Progenitor cell of endocrine pancreas (in vitro differentiated cells): ENCODE measurements at regions not wholly inside any gene's neighbourhood (a gene's known extent, or its start where the extent isn't known, plus 50 kb on each side); places are given as distances from the start of the nearest gene placed in this dataset.

ENCODE experiments used
- DNase-seq: peaks from one replicate; pipeline ENCODE4 v3.0.0; 2021; ENCODE audit warnings: low spot score; ENCODE audit not compliant: unreplicated experiment
- H3K27ac Mint-ChIP-seq: 2 replicates; pipeline ENCODE4 v1.8.0; 2021; ENCODE audit warnings: mild to moderate bottlenecking, moderate library complexity, mixed read lengths
- H3K27me3 Mint-ChIP-seq: 2 replicates; pipeline ENCODE4 v1.8.0; 2021; ENCODE audit warnings: mixed read lengths
- H3K36me3 Mint-ChIP-seq: 2 replicates; pipeline ENCODE4 v1.8.0; 2022; ENCODE audit warnings: mixed read lengths; ENCODE audit not compliant: insufficient read depth
- H3K4me1 Mint-ChIP-seq: 2 replicates; pipeline ENCODE4 v1.8.0; 2021; ENCODE audit warnings: low read depth, mixed read lengths
- H3K4me3 Mint-ChIP-seq: 2 replicates; pipeline ENCODE4 v1.8.0; 2021; ENCODE audit warnings: low read depth, mild to moderate bottlenecking, moderate library complexity, mixed read lengths
- H3K9me3 Mint-ChIP-seq: 2 replicates; pipeline ENCODE4 v1.8.0; 2021; ENCODE audit warnings: low read depth, mixed read lengths
- CTCF ChIP-seq: fragments of 200-600 bp; sonication (generic); IDR thresholded peaks from one replicate; pipeline ENCODE4 v1.5.0; 2021; ENCODE audit warnings: antibody characterized with exemption, mild to moderate bottlenecking; ENCODE audit not compliant: unreplicated experiment

- no peak for DNase-seq
- no peak for TF ChIP-seq CTCF
- H3K4me3 Mint-ChIP-seq: no peak overlapping the region
- H3K4me1 Mint-ChIP-seq: peaks cover 5% of the 10 kb centered on the region
- H3K27ac Mint-ChIP-seq: no peak overlapping the region
- H3K9me3 Mint-ChIP-seq: no peaks in the 10 kb centered on the region
- H3K36me3 Mint-ChIP-seq: no peaks in the 10 kb centered on the region
- peaks cover 52% of the 10 kb centered on the region for H3K27me3 Mint-ChIP-seq
Observed at GRCh38 chr20:60558486-60558885, 600.3 kb downstream of the CDH26 start.

GRCh38 chr20:60559462-60559861, 601.2 kb downstream of the CDH26 start:
- Mint-ChIP-seq H3K9me3 (no peaks in the 10 kb centered on the region), H3K27me3 (peaks cover 52% of the 10 kb centered on the region)
- DNase-seq: no peak

GRCh38 chr20:60561052-60561451, 602.8 kb downstream of the CDH26 start:
- Mint-ChIP-seq H3K27ac (no peak overlapping the region), H3K4me3 (no peak overlapping the region), H3K27me3 (peaks cover 49% of the 10 kb centered on the region), H3K36me3 (no peaks in the 10 kb centered on the region), H3K4me1 (peaks cover 6% of the 10 kb centered on the region), H3K9me3 (no peaks in the 10 kb centered on the region)
- no peak for DNase-seq
- TF ChIP-seq CTCF: no peak

More at GRCh38 chr20:60559462-60559861, 601.2 kb downstream of the CDH26 start:
- H3K4me1 Mint-ChIP-seq: peaks cover 6% of the 10 kb centered on the region
- no peak overlapping the region for H3K4me3 Mint-ChIP-seq
- TF ChIP-seq CTCF: no peak
- H3K36me3 Mint-ChIP-seq: no peaks in the 10 kb centered on the region
- H3K27ac Mint-ChIP-seq: no peak overlapping the region

GRCh38 chr20:60565083-60565482, 606.9 kb downstream of the CDH26 start:
- H3K27ac Mint-ChIP-seq: no peak overlapping the region
- TF ChIP-seq CTCF: no peak
- no peak overlapping the region for H3K4me3 Mint-ChIP-seq
- no peaks in the 10 kb centered on the region for H3K36me3 Mint-ChIP-seq
- peaks cover 1% of the 10 kb centered on the region for H3K4me1 Mint-ChIP-seq
- peaks cover 33% of the 10 kb centered on the region for H3K27me3 Mint-ChIP-seq
- no peaks in the 10 kb centered on the region for H3K9me3 Mint-ChIP-seq
- no peak for DNase-seq

- no peaks in the 10 kb centered on the region for H3K36me3 Mint-ChIP-seq
- no peak for DNase-seq
- no peak overlapping the region for H3K27ac Mint-ChIP-seq
- no peak overlapping the region for H3K4me3 Mint-ChIP-seq
- no peak for TF ChIP-seq CTCF
- peaks cover 1% of the 10 kb centered on the region for H3K4me1 Mint-ChIP-seq
- peaks cover 29% of the 10 kb centered on the region for H3K27me3 Mint-ChIP-seq
- H3K9me3 Mint-ChIP-seq: no peaks in the 10 kb centered on the region
Observed at GRCh38 chr20:60565551-60565950, 607.3 kb downstream of the CDH26 start.
